ENCODE measurements at regions not wholly inside any gene's neighbourhood (a gene's known extent, or its start where the extent isn't known, plus 50 kb on each side); places are given as distances from the start of the nearest gene placed in this dataset.

DNA sequence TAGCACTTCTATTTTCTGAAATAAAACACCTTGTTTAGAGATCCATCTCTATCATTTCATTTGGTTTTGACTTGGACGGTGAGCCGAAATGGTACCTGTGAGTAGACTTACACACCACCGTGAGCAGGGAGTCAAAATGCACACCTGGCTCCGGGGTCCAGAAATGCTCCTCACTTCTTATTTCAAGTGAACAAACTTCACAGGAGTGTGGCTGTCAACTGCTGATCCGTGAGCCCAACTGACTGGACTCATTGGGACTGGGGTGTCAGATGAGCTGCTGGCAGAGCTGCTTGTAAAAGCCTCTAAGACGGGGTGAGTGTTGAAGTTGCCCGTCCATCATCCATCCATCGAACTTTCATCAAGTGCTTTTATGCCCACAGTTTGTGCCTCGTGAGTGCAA is 435.5 kb downstream of the GLRX3 start:
- DNase-seq (ENCODE audit: low read depth in 1 of 2, low spot score in 1 of 2): no peak
- no peak for TF ChIP-seq REST (IDR thresholded peaks at IDR 0.05; ENCODE audit: insufficient replicate concordance, low read depth)
- no peak for TF ChIP-seq POLR2AphosphoS5 (IDR thresholded peaks at IDR 0.05; ENCODE audit: low read depth)
- TF ChIP-seq GABPA (IDR thresholded peaks at IDR 0.05; ENCODE audit: low read depth): no peak
- TF ChIP-seq, protein P1, sequence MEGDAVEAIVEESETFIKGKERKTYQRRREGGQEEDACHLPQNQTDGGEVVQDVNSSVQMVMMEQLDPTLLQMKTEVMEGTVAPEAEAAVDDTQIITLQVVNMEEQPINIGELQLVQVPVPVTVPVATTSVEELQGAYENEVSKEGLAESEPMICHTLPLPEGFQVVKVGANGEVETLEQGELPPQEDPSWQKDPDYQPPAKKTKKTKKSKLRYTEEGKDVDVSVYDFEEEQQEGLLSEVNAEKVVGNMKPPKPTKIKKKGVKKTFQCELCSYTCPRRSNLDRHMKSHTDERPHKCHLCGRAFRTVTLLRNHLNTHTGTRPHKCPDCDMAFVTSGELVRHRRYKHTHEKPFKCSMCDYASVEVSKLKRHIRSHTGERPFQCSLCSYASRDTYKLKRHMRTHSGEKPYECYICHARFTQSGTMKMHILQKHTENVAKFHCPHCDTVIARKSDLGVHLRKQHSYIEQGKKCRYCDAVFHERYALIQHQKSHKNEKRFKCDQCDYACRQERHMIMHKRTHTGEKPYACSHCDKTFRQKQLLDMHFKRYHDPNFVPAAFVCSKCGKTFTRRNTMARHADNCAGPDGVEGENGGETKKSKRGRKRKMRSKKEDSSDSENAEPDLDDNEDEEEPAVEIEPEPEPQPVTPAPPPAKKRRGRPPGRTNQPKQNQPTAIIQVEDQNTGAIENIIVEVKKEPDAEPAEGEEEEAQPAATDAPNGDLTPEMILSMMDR (IDR thresholded peaks at IDR 0.05; ENCODE audit: insufficient read depth, low read length): no peak
- TF ChIP-seq SPI1 (IDR thresholded peaks at IDR 0.05; ENCODE audit: borderline replicate concordance, low read depth): no peak
- no peak overlapping the region for H3K27ac ChIP-seq (replicated peaks)

GRCh38 chr10:130573446-130573845 is 437.3 kb downstream of the GLRX3 start:
- Histone ChIP-seq H3K27me3 (ENCODE audit: insufficient read depth, poor library complexity, severe bottlenecking) (no peaks in the 10 kb centered on the region), H3K4me3 (replicated peaks; ENCODE audit: insufficient read depth, low read length) (no peak overlapping the region), H3K27ac (replicated peaks) (no peak overlapping the region)
- TF ChIP-seq POLR2AphosphoS5 (IDR thresholded peaks at IDR 0.05; ENCODE audit: low read depth): no peak
- no peak for DNase-seq (ENCODE audit: low read depth in 1 of 2, low spot score in 1 of 2)

More for the DNA sequence above, 435.5 kb downstream of the GLRX3 start:
- no peaks in the 10 kb centered on the region for H3K27me3 ChIP-seq (ENCODE audit: insufficient read depth, poor library complexity, severe bottlenecking)
- no peak overlapping the region for H3K4me3 ChIP-seq (replicated peaks; ENCODE audit: insufficient read depth, low read length)

- TF ChIP-seq GABPA (IDR thresholded peaks at IDR 0.05; ENCODE audit: low read depth): no peak
- no peak for TF ChIP-seq SPI1 (IDR thresholded peaks at IDR 0.05; ENCODE audit: borderline replicate concordance, low read depth)
- no peak for TF ChIP-seq REST (IDR thresholded peaks at IDR 0.05; ENCODE audit: insufficient replicate concordance, low read depth)
- TF ChIP-seq, protein P1 (IDR thresholded peaks at IDR 0.05; ENCODE audit: insufficient read depth, low read length): no peak
- TF ChIP-seq POLR2AphosphoS5 (IDR thresholded peaks at IDR 0.05; ENCODE audit: low read depth): no peak
- Histone ChIP-seq H3K4me3 (replicated peaks; ENCODE audit: insufficient read depth, low read length) (no peak overlapping the region), H3K27me3 (ENCODE audit: insufficient read depth, poor library complexity, severe bottlenecking) (no peaks in the 10 kb centered on the region), H3K27ac (replicated peaks) (no peak overlapping the region)
- no peak for DNase-seq (ENCODE audit: low read depth in 1 of 2, low spot score in 1 of 2)
These were observed 439.6 kb downstream of the GLRX3 start for GRCh38 chr10:130575756-130576285.

- TF ChIP-seq REST (IDR thresholded peaks at IDR 0.05; ENCODE audit: insufficient replicate concordance, low read depth) (no peak), SPI1 (IDR thresholded peaks at IDR 0.05; ENCODE audit: borderline replicate concordance, low read depth) (no peak), GABPA (IDR thresholded peaks at IDR 0.05; ENCODE audit: low read depth) (no peak), POLR2AphosphoS5 (IDR thresholded peaks at IDR 0.05; ENCODE audit: low read depth) (no peak)
- TF ChIP-seq, protein P1 (IDR thresholded peaks at IDR 0.05; ENCODE audit: insufficient read depth, low read length): no peak
- Histone ChIP-seq H3K27ac (replicated peaks) (no peak overlapping the region), H3K27me3 (ENCODE audit: insufficient read depth, poor library complexity, severe bottlenecking) (no peaks in the 10 kb centered on the region), H3K4me3 (replicated peaks; ENCODE audit: insufficient read depth, low read length) (no peak overlapping the region)
- no peak for DNase-seq (ENCODE audit: low read depth in 1 of 2, low spot score in 1 of 2)
These were observed 440.2 kb downstream of the GLRX3 start for GRCh38 chr10:130576427-130576826.
